ENCODE measurements at regions not wholly inside any gene's neighbourhood (a gene's known extent, or its start where the extent isn't known, plus 50 kb on each side); places are given as distances from the start of the nearest gene placed in this dataset.

DNA sequence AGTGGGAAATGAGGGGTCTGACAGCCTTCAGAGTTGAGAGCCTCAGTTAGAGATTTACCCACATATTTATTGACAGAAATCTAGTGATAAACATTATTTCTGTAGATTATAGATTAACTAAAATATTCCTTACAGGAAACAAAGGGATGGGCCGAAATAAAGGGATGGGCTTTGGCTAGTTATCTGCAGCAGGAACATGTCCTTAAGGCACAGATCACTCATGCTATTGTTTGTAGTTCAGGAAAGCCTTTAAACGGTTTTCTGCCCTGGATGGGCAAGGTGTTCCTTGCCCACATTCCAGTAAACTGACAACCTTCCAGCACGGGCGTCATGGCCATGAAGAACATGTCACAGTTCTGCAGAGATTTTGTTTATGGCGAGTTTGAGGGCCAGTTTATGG is 154.8 kb upstream of the TOM1L1 start:
- DNase-seq: no peak

DNA sequence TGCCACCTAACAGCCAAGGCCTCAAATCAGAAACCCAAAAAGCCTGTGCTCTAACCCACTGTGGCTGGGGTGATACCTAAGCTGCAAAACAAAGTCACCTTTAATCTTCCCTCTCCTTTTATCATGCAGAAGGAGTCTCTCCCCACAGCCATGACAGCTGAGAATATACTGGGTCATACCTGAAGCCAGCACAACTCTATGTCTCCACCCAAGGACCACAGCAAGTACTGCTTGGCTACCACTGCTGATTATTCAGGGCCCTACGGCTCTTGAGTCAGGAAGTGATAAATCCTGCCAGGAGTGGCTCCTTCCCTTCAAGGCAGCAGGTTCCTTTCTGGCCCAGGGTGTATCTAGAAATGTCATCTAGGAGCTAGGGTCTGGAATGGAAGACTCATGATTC is 151.5 kb upstream of the TOM1L1 start:
- no peak for DNase-seq

GRCh38 chr17:54754560-54754959 is 146.1 kb upstream of the TOM1L1 start:
- peak; percentile 55 for DNase-seq

GRCh38 chr17:54760836-54761235 is 139.8 kb upstream of the TOM1L1 start:
- no peak for DNase-seq

GRCh38 chr17:54770836-54771235 is 129.8 kb upstream of the TOM1L1 start:
- DNase-seq: no peak

GRCh38 chr17:54771409-54771915 is 129.2 kb upstream of the TOM1L1 start:
- DNase-seq: no peak

DNA sequence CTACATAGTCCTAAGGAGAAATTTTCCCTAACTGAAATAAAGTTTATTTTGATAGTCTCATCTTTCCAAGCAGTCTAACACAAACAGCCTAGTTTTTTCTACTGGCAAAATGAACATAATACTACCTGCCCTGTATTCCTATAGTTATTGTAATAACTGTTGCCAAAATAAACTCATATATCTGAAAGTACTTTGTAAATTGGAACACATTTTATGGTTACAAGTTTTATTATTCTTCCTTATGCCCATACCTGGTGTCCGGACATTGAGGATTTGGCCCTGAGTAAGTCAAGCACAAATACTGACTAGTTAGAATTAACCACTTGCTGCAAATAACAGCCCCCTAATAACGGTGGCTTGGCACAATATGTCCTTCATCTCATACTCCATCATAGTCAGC is 120.4 kb upstream of the TOM1L1 start:
- no peak for DNase-seq

GRCh38 chr17:54781389-54781788 is 119.3 kb upstream of the TOM1L1 start:
- DNase-seq: no peak

- no peak for DNase-seq
Measured at GRCh38 chr17:54784305-54784704, 116.3 kb upstream of the TOM1L1 start.

DNA sequence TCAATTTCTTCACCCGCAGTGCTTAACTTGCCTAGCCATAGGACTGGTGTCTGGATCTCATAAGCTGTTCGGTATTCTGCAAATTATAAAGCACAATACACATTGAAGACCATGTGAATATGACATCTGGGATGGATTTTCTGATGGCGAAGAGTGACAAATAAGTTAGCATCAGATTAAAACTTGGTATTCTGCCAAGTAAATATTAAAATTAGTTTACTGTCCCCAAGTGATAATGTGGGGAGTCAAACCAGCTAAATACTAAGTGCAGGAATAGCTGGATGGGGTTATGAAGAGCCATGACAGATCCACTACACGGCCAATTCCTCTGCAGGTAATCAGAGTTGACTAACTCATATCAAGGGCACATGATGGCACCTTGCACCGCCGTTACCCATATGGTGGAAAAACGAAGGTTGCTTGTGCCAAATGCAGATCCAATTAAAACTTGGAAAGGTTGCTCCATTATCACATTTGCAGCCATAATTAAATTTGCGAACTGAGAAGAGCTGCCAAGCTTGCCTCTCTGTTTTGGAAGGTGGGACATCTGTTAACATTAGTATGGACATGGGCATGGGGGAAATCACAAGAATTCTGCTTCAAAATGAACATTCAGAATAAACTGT is 114.9 kb upstream of the TOM1L1 start:
- no peak for DNase-seq

- DNase-seq: no peak
Measured at GRCh38 chr17:54789101-54789880, 111.4 kb upstream of the TOM1L1 start.

DNA sequence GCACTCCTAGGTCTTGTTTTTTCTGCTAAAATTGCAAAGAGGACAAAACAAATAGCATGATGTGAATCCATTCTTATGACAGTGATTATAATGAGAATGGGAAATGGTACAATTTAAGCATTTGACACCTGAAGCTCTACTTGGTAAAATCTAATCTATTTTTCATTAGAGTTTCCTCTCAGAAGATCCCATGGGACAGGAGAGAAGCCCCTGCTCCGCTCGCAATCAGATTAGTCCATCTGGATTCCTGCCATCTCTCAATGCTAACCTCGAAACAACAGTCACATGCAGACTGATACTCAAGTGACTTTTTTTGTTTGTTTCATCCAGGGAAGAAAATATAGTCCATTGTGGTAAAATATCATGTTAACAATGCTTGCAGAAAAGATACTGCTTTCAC is 107.4 kb upstream of the TOM1L1 start:
- DNase-seq: no peak

- DNase-seq: no peak
Measured at GRCh38 chr17:54795046-54795445, 105.6 kb upstream of the TOM1L1 start.

GRCh38 chr17:54807331-54807730 is 93.3 kb upstream of the TOM1L1 start:
- no peak for DNase-seq

DNA sequence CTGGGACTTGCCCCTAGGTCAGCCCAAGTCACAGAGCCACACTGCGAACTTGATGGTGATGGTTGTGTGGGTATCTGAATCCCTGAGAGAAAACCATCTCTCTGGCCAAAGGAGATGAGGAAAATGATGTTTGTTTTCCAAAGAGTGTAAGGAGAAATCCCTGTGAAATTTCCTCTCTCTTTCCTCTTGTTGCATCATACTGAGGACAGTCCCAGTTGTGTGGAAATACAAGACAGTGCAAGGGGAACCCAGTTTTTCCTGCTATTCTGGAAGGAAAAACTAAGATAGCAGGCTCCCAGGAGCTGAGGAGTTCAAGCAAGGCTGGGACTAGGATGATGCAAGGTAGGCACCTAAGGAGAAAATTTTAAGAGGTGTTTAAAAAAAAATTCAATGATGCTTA is 86.8 kb upstream of the TOM1L1 start:
- DNase-seq: no peak

DNA sequence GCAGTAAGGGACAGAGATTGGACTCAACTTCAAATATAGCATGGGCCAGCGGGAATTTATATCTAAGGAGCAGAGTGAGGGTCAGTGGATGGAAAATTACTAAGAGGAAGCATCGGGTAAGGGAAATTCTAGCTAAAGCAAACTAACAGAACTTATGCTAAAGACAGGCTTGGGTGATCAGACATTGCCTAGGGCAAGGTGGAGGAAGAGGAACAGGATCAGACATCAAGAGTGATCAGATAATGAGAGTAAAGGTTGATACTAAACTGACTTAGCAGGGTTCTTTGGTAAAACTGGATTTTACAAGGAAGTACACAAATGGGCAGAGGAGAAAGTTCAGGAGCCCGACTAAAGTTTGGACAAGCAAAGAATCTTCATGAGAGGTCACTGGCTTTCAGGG is 86.3 kb upstream of the TOM1L1 start:
- DNase-seq: no peak

DNA sequence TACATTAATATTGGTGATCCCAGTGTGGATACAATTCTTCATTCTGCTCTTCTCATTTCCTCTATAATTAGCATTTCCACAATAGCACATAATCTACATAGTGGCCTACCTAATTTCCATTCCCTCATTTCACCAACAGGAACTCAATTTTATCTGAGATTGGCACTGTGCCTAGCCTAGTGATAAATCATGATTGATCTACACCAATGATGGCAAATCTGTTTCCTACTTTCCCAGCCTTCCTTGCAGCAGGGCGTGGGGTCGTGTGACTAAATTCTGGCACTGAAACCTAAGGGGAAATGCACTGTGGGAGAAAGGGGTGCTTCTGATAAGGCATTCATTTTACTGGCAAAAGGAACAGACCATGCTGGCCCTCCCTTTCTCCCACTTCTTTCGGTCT is 66.6 kb upstream of the TOM1L1 start:
- no peak for DNase-seq

DNA sequence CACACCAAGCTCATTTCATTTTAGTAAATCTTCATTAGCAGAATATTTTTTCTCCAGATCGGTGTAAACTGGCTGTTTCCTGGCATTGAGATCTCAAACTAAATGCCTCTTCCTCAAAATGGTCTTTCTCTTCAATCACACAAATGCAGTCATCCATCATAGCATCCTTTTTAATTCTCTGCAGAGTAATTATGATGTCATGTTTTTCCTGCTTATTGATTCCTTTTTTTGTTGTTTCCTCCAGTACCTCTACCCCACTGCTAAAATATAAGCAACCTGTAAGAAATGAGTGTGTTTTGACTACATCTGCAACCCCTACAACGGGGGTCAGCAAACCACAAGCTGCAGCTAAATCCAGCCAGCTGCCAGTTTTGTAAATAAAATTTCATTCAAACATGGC is 65.6 kb upstream of the TOM1L1 start:
- DNase-seq: no peak

- no peak for DNase-seq
Measured at GRCh38 chr17:54836723-54837462, 63.8 kb upstream of the TOM1L1 start.

- no peak for DNase-seq
Measured at GRCh38 chr17:54838651-54839421, 61.8 kb upstream of the TOM1L1 start.

DNA sequence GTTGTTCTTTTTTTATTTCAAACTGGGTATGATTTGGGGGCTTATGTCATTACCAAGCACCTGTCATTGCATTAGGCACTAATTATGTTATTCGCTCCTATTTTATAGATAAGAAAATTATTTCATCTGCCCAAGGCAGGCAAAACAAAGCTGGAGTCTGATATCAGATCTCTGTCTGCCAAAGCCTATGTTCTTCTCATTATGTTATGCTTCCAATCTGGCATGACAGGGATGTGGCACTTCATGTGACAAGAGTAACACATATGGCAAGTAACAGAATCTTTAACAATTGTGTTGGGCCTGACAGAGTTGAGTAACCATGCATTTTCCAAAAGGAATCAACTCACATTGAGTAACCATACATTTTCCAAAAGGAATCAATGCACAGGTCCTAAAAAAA is 61.2 kb upstream of the TOM1L1 start:
- no peak for DNase-seq

GRCh38 chr17:54840885-54841591 is 59.6 kb upstream of the TOM1L1 start:
- DNase-seq: no peak
